ENCODE measurements at regions not wholly inside any gene's neighbourhood (a gene's known extent, or its start where the extent isn't known, plus 50 kb on each side); places are given as distances from the start of the nearest gene placed in this dataset.

DNA sequence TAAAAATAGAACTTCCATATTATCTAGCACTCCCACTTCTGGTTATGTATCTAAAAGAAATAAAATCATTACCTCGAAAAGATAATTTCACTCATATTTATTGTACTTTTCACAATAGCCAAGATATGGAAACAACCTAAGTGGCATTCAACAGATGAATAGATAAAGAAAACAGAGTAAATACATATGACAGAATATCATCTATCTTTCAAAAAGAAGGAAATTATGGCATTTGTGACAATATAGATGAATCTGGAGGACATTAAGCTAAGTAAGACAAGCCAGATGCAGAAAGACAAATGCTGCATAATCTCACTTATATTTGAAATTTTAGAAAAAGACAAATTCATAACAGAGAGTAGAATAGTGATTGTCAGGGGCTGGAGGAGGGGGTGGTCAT, 590.0 kb upstream of the ANO3 start:
- H3K4me3 Mint-ChIP-seq: no peak overlapping the region
- no peak overlapping the region for H3K27ac Mint-ChIP-seq
- no peaks in the 10 kb centered on the region for H3K4me1 Mint-ChIP-seq
- no peak for DNase-seq (ENCODE audit: low spot score in 2 of 2, unreplicated experiment in 2 of 2)
- no peaks in the 10 kb centered on the region for H3K27me3 Mint-ChIP-seq (ENCODE audit: low read depth)
- H3K9me3 Mint-ChIP-seq: peaks cover 5% of the 10 kb centered on the region
- TF ChIP-seq, protein P1, sequence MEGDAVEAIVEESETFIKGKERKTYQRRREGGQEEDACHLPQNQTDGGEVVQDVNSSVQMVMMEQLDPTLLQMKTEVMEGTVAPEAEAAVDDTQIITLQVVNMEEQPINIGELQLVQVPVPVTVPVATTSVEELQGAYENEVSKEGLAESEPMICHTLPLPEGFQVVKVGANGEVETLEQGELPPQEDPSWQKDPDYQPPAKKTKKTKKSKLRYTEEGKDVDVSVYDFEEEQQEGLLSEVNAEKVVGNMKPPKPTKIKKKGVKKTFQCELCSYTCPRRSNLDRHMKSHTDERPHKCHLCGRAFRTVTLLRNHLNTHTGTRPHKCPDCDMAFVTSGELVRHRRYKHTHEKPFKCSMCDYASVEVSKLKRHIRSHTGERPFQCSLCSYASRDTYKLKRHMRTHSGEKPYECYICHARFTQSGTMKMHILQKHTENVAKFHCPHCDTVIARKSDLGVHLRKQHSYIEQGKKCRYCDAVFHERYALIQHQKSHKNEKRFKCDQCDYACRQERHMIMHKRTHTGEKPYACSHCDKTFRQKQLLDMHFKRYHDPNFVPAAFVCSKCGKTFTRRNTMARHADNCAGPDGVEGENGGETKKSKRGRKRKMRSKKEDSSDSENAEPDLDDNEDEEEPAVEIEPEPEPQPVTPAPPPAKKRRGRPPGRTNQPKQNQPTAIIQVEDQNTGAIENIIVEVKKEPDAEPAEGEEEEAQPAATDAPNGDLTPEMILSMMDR (IDR thresholded peaks at IDR 0.05; ENCODE audit: unreplicated experiment): no peak
- no peaks in the 10 kb centered on the region for H3K36me3 Mint-ChIP-seq

DNA sequence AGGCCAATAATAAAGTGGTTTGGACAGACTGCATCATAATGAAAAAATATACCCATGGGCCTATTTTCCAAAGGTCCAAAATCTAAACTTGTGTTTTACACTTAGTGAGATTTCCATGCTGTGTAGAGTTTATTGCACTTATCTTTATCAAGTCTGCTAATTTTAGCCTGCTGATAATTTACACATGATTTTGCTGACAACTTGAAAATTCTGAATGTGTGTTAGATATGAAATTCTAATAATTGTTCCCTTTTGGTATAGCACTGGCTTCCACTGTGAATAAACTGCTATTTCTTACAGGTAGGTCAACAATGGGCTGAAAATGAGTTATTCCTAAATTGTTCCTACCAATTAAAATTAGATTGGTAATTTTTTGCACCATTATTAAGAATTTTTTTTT, 589.1 kb upstream of the ANO3 start:
- TF ChIP-seq, protein P1 (IDR thresholded peaks at IDR 0.05; ENCODE audit: unreplicated experiment): no peak
- no peaks in the 10 kb centered on the region for H3K27me3 Mint-ChIP-seq (ENCODE audit: low read depth)
- H3K27ac Mint-ChIP-seq: no peak overlapping the region
- no peak for DNase-seq (ENCODE audit: low spot score in 2 of 2, unreplicated experiment in 2 of 2)
- H3K4me1 Mint-ChIP-seq: no peaks in the 10 kb centered on the region
- H3K9me3 Mint-ChIP-seq: peaks cover 5% of the 10 kb centered on the region
- H3K36me3 Mint-ChIP-seq: no peaks in the 10 kb centered on the region
- no peak overlapping the region for H3K4me3 Mint-ChIP-seq

DNA sequence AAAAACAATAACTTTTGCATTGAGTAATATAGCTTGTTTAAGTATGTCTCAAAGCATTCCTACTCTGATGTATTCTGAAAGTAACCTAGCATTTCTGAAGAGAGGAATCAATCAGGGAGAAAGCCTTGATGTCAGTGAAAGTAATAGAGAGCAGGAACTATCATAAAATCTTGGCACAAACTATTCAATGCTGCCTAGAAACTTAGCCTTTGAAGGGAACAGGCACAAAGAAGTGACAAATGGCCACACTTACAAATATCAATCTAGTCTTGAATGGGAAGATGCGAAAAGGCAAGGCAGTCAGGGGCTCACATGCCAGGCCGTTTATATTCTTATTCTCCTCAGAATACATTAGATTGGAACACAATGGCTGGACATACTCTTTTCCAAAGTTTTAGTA, 576.5 kb upstream of the ANO3 start:
- H3K36me3 Mint-ChIP-seq: peaks cover 1% of the 10 kb centered on the region

DNA sequence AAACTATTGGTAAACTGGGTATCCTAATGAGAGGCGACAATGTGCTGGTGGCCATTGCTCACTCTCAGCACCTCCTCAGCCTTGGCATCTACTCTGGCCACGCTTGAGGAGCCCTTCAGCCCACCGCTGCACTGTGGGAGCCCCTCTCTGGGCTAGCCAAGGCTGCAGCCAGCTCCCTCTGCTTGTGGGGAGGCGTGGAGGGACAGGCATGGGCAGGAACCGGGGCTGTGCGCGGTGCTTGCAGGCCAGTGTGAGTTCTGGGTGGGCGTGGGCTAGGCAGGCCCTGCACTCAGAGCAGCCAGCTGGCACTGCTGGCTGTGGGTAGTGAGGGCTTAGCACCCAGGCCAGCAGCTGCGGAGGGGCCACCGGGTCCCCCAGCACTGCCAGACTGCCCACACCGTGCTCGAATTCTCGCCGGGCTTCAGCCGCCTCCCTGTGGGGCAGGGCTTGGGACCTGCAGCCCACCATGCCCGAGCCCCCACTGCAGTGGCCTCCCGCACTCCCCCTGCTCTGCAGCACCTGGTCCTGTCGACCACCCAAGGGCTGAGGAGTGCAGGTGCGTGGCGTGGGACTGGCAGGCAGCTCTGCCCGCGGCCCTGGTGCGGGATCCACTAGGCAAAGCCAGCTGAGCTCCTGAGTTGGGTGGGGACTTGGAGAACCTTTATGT, 575.9 kb upstream of the ANO3 start:
- H3K27ac Mint-ChIP-seq: no peak overlapping the region
- no peaks in the 10 kb centered on the region for H3K27me3 Mint-ChIP-seq (ENCODE audit: low read depth)
- no peak for DNase-seq (ENCODE audit: low spot score in 2 of 2, unreplicated experiment in 2 of 2)
- no peak overlapping the region for H3K4me3 Mint-ChIP-seq
- peaks cover 1% of the 10 kb centered on the region for H3K36me3 Mint-ChIP-seq
- TF ChIP-seq, protein P1 (IDR thresholded peaks at IDR 0.05; ENCODE audit: unreplicated experiment): no peak
- peaks cover 3% of the 10 kb centered on the region for H3K4me1 Mint-ChIP-seq
- H3K9me3 Mint-ChIP-seq: peaks cover 29% of the 10 kb centered on the region

More for the DNA sequence above, 576.5 kb upstream of the ANO3 start:
- Mint-ChIP-seq H3K9me3 (peaks cover 22% of the 10 kb centered on the region), H3K4me1 (peaks cover 3% of the 10 kb centered on the region), H3K27me3 (ENCODE audit: low read depth) (no peaks in the 10 kb centered on the region), H3K4me3 (no peak overlapping the region), H3K27ac (no peak overlapping the region)
- DNase-seq (ENCODE audit: low spot score in 2 of 2, unreplicated experiment in 2 of 2): no peak
- TF ChIP-seq, protein P1 (IDR thresholded peaks at IDR 0.05; ENCODE audit: unreplicated experiment): no peak

DNA sequence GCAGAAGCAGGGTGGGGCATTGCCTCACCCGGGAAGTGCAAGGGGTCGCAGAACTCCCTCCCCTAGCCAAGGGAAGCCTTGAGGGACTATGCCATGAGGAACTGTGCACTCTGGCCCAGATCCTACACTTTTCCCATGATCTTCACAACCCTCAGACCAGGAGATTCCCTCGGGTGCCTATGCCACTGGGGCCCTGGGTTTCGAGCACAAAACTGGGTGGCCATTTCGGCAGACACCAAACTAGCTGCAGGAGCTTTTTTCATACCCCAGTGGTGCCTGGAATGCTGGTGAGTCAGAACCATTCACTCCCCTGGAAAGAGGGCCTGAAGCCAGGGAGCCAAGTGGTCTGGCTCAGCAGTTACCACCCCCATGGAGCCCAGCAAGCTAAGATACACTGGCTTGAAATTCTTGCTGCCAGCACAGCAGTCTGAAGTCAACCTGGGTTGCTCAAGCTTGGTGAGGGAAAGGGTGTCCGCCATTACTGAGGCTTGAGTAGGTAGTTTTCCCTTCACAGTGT, 573.7 kb upstream of the ANO3 start:
- no peak for DNase-seq (ENCODE audit: low spot score in 2 of 2, unreplicated experiment in 2 of 2)
- Mint-ChIP-seq H3K27ac (no peak overlapping the region), H3K9me3 (peaks cover 51% of the 10 kb centered on the region), H3K36me3 (peaks cover 1% of the 10 kb centered on the region), H3K4me3 (no peak overlapping the region), H3K27me3 (ENCODE audit: low read depth) (no peaks in the 10 kb centered on the region), H3K4me1 (peaks cover 3% of the 10 kb centered on the region)
- TF ChIP-seq, protein P1 (IDR thresholded peaks at IDR 0.05; ENCODE audit: unreplicated experiment): no peak
